ENCODE measurements at regions not wholly inside any gene's neighbourhood (a gene's known extent, or its start where the extent isn't known, plus 50 kb on each side); places are given as distances from the start of the nearest gene placed in this dataset.

DNA sequence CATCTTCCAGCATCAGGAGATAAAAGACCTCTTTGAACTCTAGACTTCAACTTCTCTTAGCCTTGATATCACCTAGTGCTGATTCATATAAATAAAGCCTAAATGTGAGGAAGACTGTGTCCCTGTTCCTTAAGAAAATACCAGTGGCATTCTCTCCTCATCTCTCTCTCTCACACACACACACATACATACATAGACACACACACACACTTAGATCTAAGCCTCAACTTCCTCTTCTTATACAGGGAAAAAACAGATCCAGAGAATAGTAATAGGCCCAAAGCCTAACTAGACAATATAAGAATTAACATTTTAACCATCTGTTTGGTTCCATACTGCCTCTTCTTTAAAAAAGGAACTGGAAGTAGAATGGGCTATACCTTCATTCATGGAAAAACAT, 195.3 kb upstream of the NR4A3 start:
- TF ChIP-seq, protein P1, sequence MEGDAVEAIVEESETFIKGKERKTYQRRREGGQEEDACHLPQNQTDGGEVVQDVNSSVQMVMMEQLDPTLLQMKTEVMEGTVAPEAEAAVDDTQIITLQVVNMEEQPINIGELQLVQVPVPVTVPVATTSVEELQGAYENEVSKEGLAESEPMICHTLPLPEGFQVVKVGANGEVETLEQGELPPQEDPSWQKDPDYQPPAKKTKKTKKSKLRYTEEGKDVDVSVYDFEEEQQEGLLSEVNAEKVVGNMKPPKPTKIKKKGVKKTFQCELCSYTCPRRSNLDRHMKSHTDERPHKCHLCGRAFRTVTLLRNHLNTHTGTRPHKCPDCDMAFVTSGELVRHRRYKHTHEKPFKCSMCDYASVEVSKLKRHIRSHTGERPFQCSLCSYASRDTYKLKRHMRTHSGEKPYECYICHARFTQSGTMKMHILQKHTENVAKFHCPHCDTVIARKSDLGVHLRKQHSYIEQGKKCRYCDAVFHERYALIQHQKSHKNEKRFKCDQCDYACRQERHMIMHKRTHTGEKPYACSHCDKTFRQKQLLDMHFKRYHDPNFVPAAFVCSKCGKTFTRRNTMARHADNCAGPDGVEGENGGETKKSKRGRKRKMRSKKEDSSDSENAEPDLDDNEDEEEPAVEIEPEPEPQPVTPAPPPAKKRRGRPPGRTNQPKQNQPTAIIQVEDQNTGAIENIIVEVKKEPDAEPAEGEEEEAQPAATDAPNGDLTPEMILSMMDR (IDR thresholded peaks at IDR 0.05; ENCODE audit: low read depth, low read length, missing control alignments): no peak
- H3K4me3 ChIP-seq (replicated peaks; ENCODE audit: low read depth, low read length): no peak overlapping the region
- no peak for DNase-seq (ENCODE audit: extremely low read depth, low read depth)

- DNase-seq (ENCODE audit: extremely low read depth, low read depth): no peak
- TF ChIP-seq, protein P1 (IDR thresholded peaks at IDR 0.05; ENCODE audit: low read depth, low read length, missing control alignments): no peak
- H3K4me3 ChIP-seq (replicated peaks; ENCODE audit: low read depth, low read length): no peak overlapping the region
Observed at GRCh38 chr9:99628285-99628684, 193.4 kb upstream of the NR4A3 start.

GRCh38 chr9:99628849-99629620, 192.7 kb upstream of the NR4A3 start:
- H3K4me3 ChIP-seq (replicated peaks; ENCODE audit: low read depth, low read length): no peak overlapping the region
- TF ChIP-seq, protein P1 (IDR thresholded peaks at IDR 0.05; ENCODE audit: low read depth, low read length, missing control alignments): no peak
- no peak for DNase-seq (ENCODE audit: extremely low read depth, low read depth)

GRCh38 chr9:99632349-99633038, 189.2 kb upstream of the NR4A3 start:
- DNase-seq (ENCODE audit: extremely low read depth, low read depth): no peak
- no peak overlapping the region for H3K4me3 ChIP-seq (replicated peaks; ENCODE audit: low read depth, low read length)
- TF ChIP-seq, protein P1 (IDR thresholded peaks at IDR 0.05; ENCODE audit: low read depth, low read length, missing control alignments): no peak

GRCh38 chr9:99633265-99633664, 188.4 kb upstream of the NR4A3 start:
- TF ChIP-seq, protein P1 (IDR thresholded peaks at IDR 0.05; ENCODE audit: low read depth, low read length, missing control alignments): no peak
- no peak for DNase-seq (ENCODE audit: extremely low read depth, low read depth)
- H3K4me3 ChIP-seq (replicated peaks; ENCODE audit: low read depth, low read length): no peak overlapping the region

GRCh38 chr9:99634186-99634585, 187.5 kb upstream of the NR4A3 start:
- no peak for DNase-seq (ENCODE audit: extremely low read depth, low read depth)
- TF ChIP-seq, protein P1 (IDR thresholded peaks at IDR 0.05; ENCODE audit: low read depth, low read length, missing control alignments): no peak
- H3K4me3 ChIP-seq (replicated peaks; ENCODE audit: low read depth, low read length): no peak overlapping the region

All from HFF-Myc (cell line).